Immature natural killer cell (primary cell): ENCODE measurements at regions not wholly inside any gene's neighbourhood (a gene's known extent, or its start where the extent isn't known, plus 50 kb on each side); places are given as distances from the start of the nearest gene placed in this dataset.

Experiments used
- DNase-seq, 3 donors: peaks; one replicate each; pipeline ENCODE4 v3.0.0; 2022; ENCODE audit warnings: mixed read lengths in 1 of 3
- H3K27ac Mint-ChIP-seq, 6 donors: one replicate each; pipeline ENCODE4 v1.8.0; 2020; ENCODE audit warnings: mixed read lengths in 6 of 6, mild to moderate bottlenecking in 5 of 6, inconsistent platforms in 4 of 6, moderate library complexity in 3 of 6
- H3K27me3 Mint-ChIP-seq, 3 donors: one replicate each; pipeline ENCODE4 v1.8.0; 2020 to 2021; ENCODE audit warnings: low read depth in 3 of 3, mild to moderate bottlenecking in 3 of 3, mixed read lengths in 3 of 3, moderate library complexity in 3 of 3, inconsistent platforms in 1 of 3
- H3K36me3 Mint-ChIP-seq, 3 donors: one replicate each; pipeline ENCODE4 v1.8.0; 2020; ENCODE audit warnings: mixed read lengths in 3 of 3, inconsistent platforms in 2 of 3, mild to moderate bottlenecking in 2 of 3
- H3K4me1 Mint-ChIP-seq, 2 donors: one replicate each; pipeline ENCODE4 v1.8.0; 2020; ENCODE audit warnings: inconsistent platforms in 2 of 2, mild to moderate bottlenecking in 2 of 2, mixed read lengths in 2 of 2, moderate library complexity in 1 of 2
- H3K4me3 Mint-ChIP-seq, 5 donors: one replicate each; pipeline ENCODE4 v1.8.0; 2020; ENCODE audit warnings: mild to moderate bottlenecking in 5 of 5, mixed read lengths in 5 of 5, inconsistent platforms in 3 of 5, moderate library complexity in 3 of 5
- H3K9me3 Mint-ChIP-seq, 6 donors: one replicate each; pipeline ENCODE4 v1.8.0; 2020; ENCODE audit warnings: mild to moderate bottlenecking in 6 of 6, mixed read lengths in 6 of 6, inconsistent platforms in 4 of 6, moderate library complexity in 3 of 6

- Mint-ChIP-seq H3K4me3 (no peak overlapping the region), H3K36me3 (no peaks in the 10 kb centered on the region), H3K27me3 (no peaks in the 10 kb centered on the region), H3K4me1 (no peaks in the 10 kb centered on the region), H3K27ac (no peak overlapping the region), H3K9me3 (no peaks in the 10 kb centered on the region)
- DNase-seq = no peak
Observed at GRCh38 chr10:128472196-128472595, 346.0 kb upstream of the MKI67 start.

- DNase-seq = no peak
- no peak overlapping the region for H3K4me3 Mint-ChIP-seq
- H3K27ac Mint-ChIP-seq = no peak overlapping the region
- H3K9me3 Mint-ChIP-seq = no peaks in the 10 kb centered on the region
- H3K4me1 Mint-ChIP-seq = no peaks in the 10 kb centered on the region
- H3K27me3 Mint-ChIP-seq = peaks cover 0 to 2% (median 0%) of the 10 kb centered on the region in 3 donors
- H3K36me3 Mint-ChIP-seq = no peaks in the 10 kb centered on the region
Observed at GRCh38 chr10:128473396-128473795, 347.2 kb upstream of the MKI67 start.

DNA sequence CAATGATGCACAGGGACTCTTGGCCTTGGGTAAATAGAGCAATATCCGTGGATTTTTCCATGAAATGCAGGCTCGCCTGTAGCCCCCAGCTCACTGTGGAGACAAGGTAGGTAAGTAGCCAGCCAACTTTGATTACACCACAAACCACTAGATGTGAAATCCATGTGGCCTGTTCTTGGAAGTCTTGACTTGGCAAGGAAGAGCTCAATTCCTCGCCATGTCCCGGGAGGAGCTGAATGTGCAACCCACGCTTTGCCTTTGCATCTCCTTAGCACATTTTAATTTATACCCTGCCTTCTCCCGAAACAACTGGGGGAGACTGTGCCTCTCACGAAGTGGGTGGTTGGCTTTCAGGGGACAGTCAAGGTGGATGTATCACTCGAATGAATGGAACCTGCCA, 347.7 kb upstream of the MKI67 start:
- H3K36me3 Mint-ChIP-seq = no peaks in the 10 kb centered on the region
- no peak overlapping the region for H3K4me3 Mint-ChIP-seq
- H3K27ac Mint-ChIP-seq = no peak overlapping the region
- H3K4me1 Mint-ChIP-seq = no peaks in the 10 kb centered on the region
- no peak for DNase-seq
- peaks cover 0 to 4% (median 2%) of the 10 kb centered on the region in 3 donors for H3K27me3 Mint-ChIP-seq
- no peaks in the 10 kb centered on the region for H3K9me3 Mint-ChIP-seq

GRCh38 chr10:128474571-128474970, 348.3 kb upstream of the MKI67 start:
- DNase-seq = no peak
- H3K27me3 Mint-ChIP-seq = peaks cover 0 to 4% (median 3%) of the 10 kb centered on the region in 3 donors
- H3K9me3 Mint-ChIP-seq = no peaks in the 10 kb centered on the region
- no peaks in the 10 kb centered on the region for H3K4me1 Mint-ChIP-seq
- no peak overlapping the region for H3K4me3 Mint-ChIP-seq
- no peak overlapping the region for H3K27ac Mint-ChIP-seq
- no peaks in the 10 kb centered on the region for H3K36me3 Mint-ChIP-seq

DNA sequence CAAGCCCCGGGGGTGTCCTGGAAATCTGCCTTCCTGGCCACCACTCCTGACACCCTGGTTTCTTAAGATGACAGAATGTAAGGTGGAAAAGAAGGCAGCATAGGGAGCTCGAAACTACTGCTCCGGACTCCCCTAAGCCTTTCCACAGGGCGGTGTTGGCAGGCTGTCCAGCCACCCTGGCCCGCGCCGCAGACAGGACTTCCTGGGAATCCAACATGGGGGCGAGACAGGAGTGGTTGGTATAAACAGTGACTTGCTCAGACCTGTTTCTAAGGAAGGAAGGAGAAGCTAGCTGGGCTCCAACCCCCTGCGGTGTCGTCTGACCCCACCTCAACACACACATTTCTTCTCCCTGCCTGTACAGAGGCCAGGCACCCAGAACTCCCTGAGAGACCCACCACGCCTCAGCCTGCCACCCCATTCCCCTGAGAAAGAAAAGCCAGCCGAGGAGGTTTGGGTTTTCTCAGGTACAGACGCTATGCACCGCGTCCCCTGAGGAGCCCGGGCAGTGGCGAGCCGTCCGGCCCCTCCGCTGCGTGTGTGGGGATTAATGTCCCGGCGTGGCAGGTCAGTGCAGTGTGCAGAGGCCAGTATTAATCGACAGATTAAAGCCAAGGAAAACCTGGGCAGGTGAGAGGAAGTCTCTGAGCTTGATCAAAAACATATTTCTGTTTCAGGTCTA, 349.6 kb upstream of the MKI67 start:
- H3K4me3 Mint-ChIP-seq = no peak overlapping the region
- no peak for DNase-seq
- H3K27me3 Mint-ChIP-seq = peaks cover 2 to 7% (median 3%) of the 10 kb centered on the region in 3 donors
- no peaks in the 10 kb centered on the region for H3K4me1 Mint-ChIP-seq
- H3K36me3 Mint-ChIP-seq = no peaks in the 10 kb centered on the region
- no peak overlapping the region for H3K27ac Mint-ChIP-seq
- H3K9me3 Mint-ChIP-seq = no peaks in the 10 kb centered on the region

DNA sequence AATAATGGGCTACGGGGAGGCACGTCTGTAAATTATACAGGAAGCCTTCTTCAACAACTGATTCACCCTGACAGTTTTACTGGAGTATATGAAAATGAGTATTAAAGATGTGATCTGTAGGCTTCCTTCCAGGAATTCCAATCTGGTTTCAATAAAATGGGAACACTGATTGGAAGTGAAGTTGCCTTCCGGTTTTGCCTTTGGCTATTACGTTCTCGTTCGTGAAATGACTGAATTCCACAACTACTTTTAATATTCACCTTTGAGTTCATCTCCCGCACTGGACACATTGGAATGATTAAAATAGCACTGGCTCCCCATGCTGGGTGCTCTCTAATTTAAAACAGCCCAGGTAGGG, 350.1 kb upstream of the MKI67 start:
- no peak overlapping the region for H3K4me3 Mint-ChIP-seq
- no peaks in the 10 kb centered on the region for H3K9me3 Mint-ChIP-seq
- no peak overlapping the region for H3K27ac Mint-ChIP-seq
- H3K4me1 Mint-ChIP-seq = no peaks in the 10 kb centered on the region
- no peaks in the 10 kb centered on the region for H3K36me3 Mint-ChIP-seq
- H3K27me3 Mint-ChIP-seq = peaks cover 2 to 7% (median 3%) of the 10 kb centered on the region in 3 donors
- DNase-seq = no peak

- H3K4me3 Mint-ChIP-seq = no peak overlapping the region
- no peaks in the 10 kb centered on the region for H3K36me3 Mint-ChIP-seq
- no peaks in the 10 kb centered on the region for H3K9me3 Mint-ChIP-seq
- peaks cover 2 to 7% (median 3%) of the 10 kb centered on the region in 3 donors for H3K27me3 Mint-ChIP-seq
- DNase-seq = no peak
- H3K27ac Mint-ChIP-seq = no peak overlapping the region
- no peaks in the 10 kb centered on the region for H3K4me1 Mint-ChIP-seq
Observed at GRCh38 chr10:128476845-128477244, 350.6 kb upstream of the MKI67 start.

GRCh38 chr10:128480601-128481000, 354.4 kb upstream of the MKI67 start:
- peaks cover 2 to 7% (median 3%) of the 10 kb centered on the region in 3 donors for H3K27me3 Mint-ChIP-seq
- DNase-seq = no peak
- no peak overlapping the region for H3K4me3 Mint-ChIP-seq
- no peak overlapping the region for H3K27ac Mint-ChIP-seq
- no peaks in the 10 kb centered on the region for H3K36me3 Mint-ChIP-seq
- H3K9me3 Mint-ChIP-seq = no peaks in the 10 kb centered on the region
- no peaks in the 10 kb centered on the region for H3K4me1 Mint-ChIP-seq

DNA sequence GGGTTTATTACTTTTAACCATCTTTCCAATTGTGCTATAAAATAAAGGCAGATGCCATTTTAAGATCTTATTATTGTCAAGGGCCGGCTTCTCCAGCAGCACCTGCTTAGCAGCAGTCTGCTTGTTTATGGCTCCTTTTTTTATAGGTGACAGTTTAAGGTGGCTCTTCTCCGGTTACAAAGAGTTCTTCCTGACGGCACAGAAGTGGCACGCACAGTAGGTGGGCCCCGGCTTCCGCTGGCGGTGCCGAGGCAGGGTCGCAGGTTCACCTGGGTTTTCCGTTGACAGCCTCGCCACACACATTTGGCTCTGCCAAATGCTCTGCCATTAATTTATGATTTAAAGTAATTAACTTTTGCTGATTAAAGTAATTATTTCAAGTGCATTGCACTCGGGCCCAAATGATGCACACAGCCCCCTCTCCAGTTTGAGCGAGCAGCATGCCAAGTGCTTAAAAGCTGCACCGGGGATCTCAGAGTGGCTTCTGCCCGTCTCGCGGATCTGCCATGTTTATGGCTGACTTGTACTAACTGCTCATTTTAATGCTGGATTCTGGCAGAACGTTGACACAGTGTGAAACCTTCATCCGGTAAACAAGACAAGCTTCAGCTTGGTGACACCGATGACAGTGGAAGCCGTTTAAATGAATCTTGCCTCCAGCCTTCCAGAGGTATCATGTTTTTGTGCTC, 355.1 kb upstream of the MKI67 start:
- H3K27ac Mint-ChIP-seq = no peak overlapping the region
- H3K9me3 Mint-ChIP-seq = no peaks in the 10 kb centered on the region
- peaks cover 2 to 7% (median 3%) of the 10 kb centered on the region in 3 donors for H3K27me3 Mint-ChIP-seq
- H3K4me3 Mint-ChIP-seq = no peak overlapping the region
- H3K36me3 Mint-ChIP-seq = no peaks in the 10 kb centered on the region
- H3K4me1 Mint-ChIP-seq = no peaks in the 10 kb centered on the region
- no peak for DNase-seq

DNA sequence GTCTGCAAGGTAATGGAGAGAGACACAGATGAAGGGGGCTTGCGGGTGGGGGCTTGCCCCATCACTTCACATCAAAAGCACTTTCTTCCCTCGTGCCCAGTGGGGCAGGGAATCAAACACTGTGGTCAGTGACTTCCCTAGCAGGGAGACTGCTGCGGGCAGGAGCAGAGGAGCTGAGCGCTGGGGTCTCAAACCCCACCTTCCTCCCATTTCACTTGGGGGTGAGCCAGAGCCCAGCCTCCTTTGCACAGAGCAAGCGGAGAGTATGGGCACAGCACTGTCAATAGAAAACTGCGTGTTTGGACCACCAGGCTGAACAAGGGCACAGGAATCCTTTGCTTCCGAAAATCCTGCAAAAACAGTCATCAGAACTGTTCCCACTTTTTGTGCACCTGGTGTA, 355.8 kb upstream of the MKI67 start:
- Mint-ChIP-seq H3K27ac (no peak overlapping the region), H3K27me3 (peaks cover 2 to 7% (median 3%) of the 10 kb centered on the region in 3 donors), H3K4me3 (no peak overlapping the region), H3K36me3 (no peaks in the 10 kb centered on the region), H3K4me1 (no peaks in the 10 kb centered on the region), H3K9me3 (no peaks in the 10 kb centered on the region)
- no peak for DNase-seq

DNA sequence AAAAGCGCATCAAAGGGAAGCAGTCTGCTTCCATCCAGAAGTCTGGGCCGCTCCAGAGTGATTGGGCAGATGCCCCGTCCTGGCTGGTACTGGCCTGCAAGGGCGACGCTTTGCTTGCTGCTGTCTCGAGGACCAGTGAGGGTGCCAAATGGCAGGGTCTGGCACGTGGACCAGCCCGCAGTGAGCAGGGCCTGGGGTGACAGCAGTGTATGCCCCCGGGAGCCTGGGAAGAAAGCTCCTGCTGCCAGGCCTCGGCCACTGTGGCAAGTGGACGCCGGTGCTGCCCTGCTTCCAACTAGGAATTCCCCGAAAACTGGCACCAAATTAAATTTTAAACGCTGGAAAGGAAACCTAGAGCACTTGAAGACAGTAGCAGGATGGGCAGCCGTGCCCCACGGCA, 357.0 kb upstream of the MKI67 start:
- Mint-ChIP-seq H3K36me3 (no peaks in the 10 kb centered on the region), H3K27ac (no peak overlapping the region), H3K9me3 (no peaks in the 10 kb centered on the region), H3K4me1 (no peaks in the 10 kb centered on the region), H3K27me3 (peaks cover 2 to 5% (median 3%) of the 10 kb centered on the region in 3 donors), H3K4me3 (no peak overlapping the region)
- no peak for DNase-seq

DNA sequence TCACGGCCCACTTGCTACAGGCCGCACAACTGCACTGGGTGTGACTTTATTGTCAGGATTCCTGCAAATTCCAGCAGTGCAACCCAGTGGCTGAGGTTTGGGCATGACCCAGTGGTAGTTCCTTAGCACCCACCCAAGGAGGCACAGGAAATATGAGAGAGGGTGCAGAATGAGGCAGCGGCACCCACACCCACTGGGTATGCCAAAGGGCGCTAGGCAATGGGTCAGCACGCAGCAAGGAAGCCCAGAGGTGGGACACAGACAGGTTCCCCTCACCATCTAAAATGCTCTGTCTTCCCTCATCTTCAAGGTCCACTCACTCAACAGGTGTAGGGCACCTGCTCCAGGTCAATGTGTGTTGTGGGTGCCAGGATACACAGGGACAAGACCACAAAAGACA, 357.8 kb upstream of the MKI67 start:
- no peak for DNase-seq
- peaks cover 0 to 3% (median 2%) of the 10 kb centered on the region in 3 donors for H3K27me3 Mint-ChIP-seq
- H3K36me3 Mint-ChIP-seq = no peaks in the 10 kb centered on the region
- no peak overlapping the region for H3K27ac Mint-ChIP-seq
- no peak overlapping the region for H3K4me3 Mint-ChIP-seq
- H3K9me3 Mint-ChIP-seq = no peaks in the 10 kb centered on the region
- no peaks in the 10 kb centered on the region for H3K4me1 Mint-ChIP-seq

DNA sequence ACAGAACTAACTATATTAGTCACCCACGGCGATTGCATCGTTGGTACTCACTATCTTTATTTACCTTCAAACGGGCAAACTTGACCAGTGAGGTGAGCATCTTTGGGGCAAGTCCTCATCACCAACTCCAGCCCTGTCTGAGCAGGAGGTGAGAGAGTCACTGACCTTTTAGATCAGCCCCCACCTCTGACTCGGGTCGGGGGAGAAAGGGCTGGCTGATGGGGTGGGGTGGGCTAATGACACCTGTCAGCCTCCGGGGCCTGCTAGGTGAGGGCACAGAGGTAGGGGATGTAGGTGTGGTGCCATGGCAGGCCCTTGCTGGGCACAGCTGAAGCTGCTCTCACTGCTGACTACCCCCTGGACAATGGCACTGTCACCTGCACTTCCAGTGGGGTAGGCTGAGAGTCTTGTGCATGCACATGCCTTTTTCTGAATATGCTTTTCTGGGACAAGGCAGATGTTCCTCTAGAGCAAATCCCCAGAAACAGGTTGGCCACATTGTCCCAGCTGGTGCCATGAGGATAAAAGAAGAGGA, 359.5 kb upstream of the MKI67 start:
- H3K27me3 Mint-ChIP-seq = peaks cover 0 to under 1% (median 0%) of the 10 kb centered on the region in 3 donors
- no peaks in the 10 kb centered on the region for H3K9me3 Mint-ChIP-seq
- no peak overlapping the region for H3K27ac Mint-ChIP-seq
- H3K4me1 Mint-ChIP-seq = no peaks in the 10 kb centered on the region
- H3K4me3 Mint-ChIP-seq = no peak overlapping the region
- DNase-seq = no peak
- H3K36me3 Mint-ChIP-seq = no peaks in the 10 kb centered on the region

- Mint-ChIP-seq H3K4me1 (no peaks in the 10 kb centered on the region), H3K9me3 (no peaks in the 10 kb centered on the region), H3K27me3 (no peaks in the 10 kb centered on the region), H3K4me3 (no peak overlapping the region), H3K36me3 (no peaks in the 10 kb centered on the region), H3K27ac (no peak overlapping the region)
- no peak for DNase-seq
Observed at GRCh38 chr10:128487517-128487916, 361.3 kb upstream of the MKI67 start.
